ENCODE measurements at regions not wholly inside any gene's neighbourhood (a gene's known extent, or its start where the extent isn't known, plus 50 kb on each side); places are given as distances from the start of the nearest gene placed in this dataset.

DNA sequence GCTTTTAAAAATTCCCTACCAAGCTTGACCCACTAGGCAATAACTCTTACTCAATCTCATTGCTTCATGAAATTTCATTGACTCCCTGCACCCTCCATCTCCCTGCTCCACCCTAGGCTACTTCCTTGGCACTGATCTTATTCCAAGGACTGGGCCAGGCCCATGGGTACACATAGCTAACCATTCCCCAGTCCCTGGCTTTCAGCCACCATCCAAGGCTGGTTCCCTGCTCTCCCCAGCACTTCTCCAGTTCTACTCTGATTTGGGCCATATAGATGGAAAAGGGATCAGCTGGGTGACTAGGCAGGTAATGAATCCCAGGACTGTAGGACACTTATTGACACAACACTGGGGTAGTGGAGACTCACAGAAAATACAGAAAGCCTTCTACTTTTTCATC is 88.1 kb upstream of the NEO1 start:
- DNase-seq: no peak
- H3K27me3 ChIP-seq: no peaks in the 10 kb centered on the region
- H3K4me3 ChIP-seq (replicated peaks in 1 of 3): no peak overlapping the region
- TF ChIP-seq, protein P1, sequence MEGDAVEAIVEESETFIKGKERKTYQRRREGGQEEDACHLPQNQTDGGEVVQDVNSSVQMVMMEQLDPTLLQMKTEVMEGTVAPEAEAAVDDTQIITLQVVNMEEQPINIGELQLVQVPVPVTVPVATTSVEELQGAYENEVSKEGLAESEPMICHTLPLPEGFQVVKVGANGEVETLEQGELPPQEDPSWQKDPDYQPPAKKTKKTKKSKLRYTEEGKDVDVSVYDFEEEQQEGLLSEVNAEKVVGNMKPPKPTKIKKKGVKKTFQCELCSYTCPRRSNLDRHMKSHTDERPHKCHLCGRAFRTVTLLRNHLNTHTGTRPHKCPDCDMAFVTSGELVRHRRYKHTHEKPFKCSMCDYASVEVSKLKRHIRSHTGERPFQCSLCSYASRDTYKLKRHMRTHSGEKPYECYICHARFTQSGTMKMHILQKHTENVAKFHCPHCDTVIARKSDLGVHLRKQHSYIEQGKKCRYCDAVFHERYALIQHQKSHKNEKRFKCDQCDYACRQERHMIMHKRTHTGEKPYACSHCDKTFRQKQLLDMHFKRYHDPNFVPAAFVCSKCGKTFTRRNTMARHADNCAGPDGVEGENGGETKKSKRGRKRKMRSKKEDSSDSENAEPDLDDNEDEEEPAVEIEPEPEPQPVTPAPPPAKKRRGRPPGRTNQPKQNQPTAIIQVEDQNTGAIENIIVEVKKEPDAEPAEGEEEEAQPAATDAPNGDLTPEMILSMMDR (IDR thresholded peaks at IDR 0.05): no peak
- no peak for TF ChIP-seq POLR2A (IDR thresholded peaks at IDR 0.05)
- intact Hi-C loops (cut with DNase I): no loop called here
- H3K27ac ChIP-seq: no peak overlapping the region
- no peaks in the 10 kb centered on the region for H3K4me1 ChIP-seq
- no peaks in the 10 kb centered on the region for H3K9me3 ChIP-seq
- H3K36me3 ChIP-seq: no peaks in the 10 kb centered on the region

DNA sequence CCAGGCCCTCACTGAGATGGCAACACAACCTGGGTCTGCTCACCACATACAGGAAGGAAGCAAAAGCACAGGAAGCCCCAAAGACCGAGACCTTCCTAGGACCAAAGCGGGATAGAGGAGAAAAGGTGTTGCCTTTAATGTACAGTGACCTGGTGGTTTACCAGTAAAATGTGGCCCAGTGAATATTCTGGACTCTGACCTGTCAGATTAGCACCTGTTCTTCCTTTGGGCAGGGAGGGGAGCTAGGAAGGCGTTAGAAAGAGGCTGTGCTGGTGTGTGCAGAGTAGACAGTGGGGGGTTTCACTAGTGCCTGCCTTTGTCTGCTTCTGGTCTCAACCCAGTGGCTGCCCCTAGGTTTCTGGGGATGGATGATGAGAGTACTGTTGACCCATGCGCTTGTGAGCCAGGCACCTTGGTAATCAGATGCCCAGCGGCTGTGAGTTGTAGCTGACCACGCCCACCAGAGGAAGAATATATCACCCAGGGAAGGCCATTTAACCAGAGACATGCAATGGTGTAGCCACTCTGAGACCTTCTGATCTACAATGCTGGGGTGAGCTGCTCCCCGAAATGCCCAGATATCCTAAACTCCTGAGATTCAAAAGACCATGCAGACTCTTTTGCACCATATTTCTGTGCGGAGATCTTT is 90.1 kb upstream of the NEO1 start:
- no peak for TF ChIP-seq POLR2A (IDR thresholded peaks at IDR 0.05)
- TF ChIP-seq, protein P1 (IDR thresholded peaks at IDR 0.05): no peak
- Histone ChIP-seq H3K36me3 (no peaks in the 10 kb centered on the region), H3K4me1 (no peaks in the 10 kb centered on the region), H3K27ac (no peak overlapping the region), H3K4me3 (replicated peaks in 1 of 3) (no peak overlapping the region), H3K27me3 (no peaks in the 10 kb centered on the region), H3K9me3 (no peaks in the 10 kb centered on the region)
- intact Hi-C loops (cut with DNase I): no loop called here
- no peak for DNase-seq
- 76 to 92% methylated on average over 8 of the region's 8 CpGs for WGBS, 2 donors

DNA sequence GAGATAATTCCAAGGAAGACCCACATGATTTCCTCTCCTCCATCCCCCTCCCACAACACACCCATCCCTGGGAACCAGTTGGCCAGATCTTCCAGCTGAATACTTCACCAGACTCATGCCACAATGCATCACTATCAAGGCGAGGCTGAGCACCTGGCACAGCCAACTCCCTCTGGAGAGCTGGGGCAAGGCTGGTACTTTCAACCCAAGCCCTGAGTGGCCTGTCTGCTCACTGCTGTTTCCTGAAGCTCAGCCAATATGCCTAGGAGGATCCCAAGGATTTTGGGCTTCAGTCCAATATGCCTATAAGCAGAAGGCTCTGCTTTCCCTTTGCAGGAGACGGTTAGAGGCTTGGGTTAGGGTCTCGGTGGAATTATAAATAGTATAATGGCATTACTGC is 90.9 kb upstream of the NEO1 start:
- H3K27me3 ChIP-seq: no peaks in the 10 kb centered on the region
- no peak overlapping the region for H3K27ac ChIP-seq
- TF ChIP-seq POLR2A (IDR thresholded peaks at IDR 0.05): no peak
- TF ChIP-seq, protein P1 (IDR thresholded peaks at IDR 0.05): no peak
- no peaks in the 10 kb centered on the region for H3K36me3 ChIP-seq
- no peaks in the 10 kb centered on the region for H3K4me1 ChIP-seq
- WGBS, 2 donors: 74 to 78% methylated on average over 3 of the region's 3 CpGs
- H3K9me3 ChIP-seq: no peaks in the 10 kb centered on the region
- H3K4me3 ChIP-seq (replicated peaks in 1 of 3): no peak overlapping the region
- intact Hi-C loops (cut with DNase I): no loop called here
- no peak for DNase-seq

DNA sequence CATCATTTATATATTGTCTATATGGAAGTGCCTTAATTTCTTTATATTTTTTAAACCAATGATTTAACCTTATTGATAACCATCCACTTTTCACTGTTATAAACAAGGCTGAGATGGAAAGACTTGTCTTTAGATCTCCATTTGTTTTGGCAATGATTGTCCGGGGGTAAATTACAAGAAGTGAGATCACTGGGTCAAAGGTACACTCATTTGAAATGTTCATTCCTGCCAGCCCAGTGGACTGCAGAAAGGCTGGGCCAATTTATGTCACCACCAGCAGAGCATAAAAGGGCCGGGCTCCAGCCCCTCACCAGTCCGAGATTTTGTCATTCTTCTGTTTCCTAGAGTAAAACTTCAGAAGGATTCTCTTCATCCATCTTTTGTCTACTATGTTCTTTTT is 93.6 kb upstream of the NEO1 start:
- intact Hi-C loops (cut with DNase I): no loop called here
- H3K4me1 ChIP-seq: no peaks in the 10 kb centered on the region

DNA sequence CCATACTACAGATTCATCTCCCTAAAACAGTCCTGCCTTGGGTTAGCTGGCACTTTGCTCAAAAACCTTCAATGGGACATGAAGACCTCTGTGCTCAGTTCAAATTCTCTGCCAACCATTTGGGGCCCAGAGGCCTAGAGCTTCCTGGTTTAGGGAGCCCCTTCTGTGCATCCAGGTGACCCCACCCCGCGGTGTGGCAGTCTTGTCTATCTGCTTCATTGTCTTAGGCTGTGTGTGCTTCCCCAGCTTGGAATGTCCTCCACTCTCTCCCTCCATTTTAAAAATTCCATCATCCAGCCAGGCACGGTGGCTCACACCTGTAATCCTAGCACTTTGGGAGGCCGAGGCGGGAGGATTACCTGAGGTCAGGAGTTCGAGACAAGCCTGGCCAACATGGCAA is 99.0 kb upstream of the NEO1 start:
- Histone ChIP-seq H3K27me3 (no peaks in the 10 kb centered on the region), H3K4me1 (no peaks in the 10 kb centered on the region), H3K36me3 (no peaks in the 10 kb centered on the region), H3K9me3 (no peaks in the 10 kb centered on the region), H3K4me3 (replicated peaks in 1 of 3) (no peak overlapping the region), H3K27ac (no peak overlapping the region)
- DNase-seq: no peak
- 93 to 99% methylated on average over 6 of the region's 6 CpGs for WGBS, 2 donors
- intact Hi-C loops (cut with DNase I): no loop called here
- TF ChIP-seq, protein P1 (IDR thresholded peaks at IDR 0.05): no peak
- TF ChIP-seq POLR2A (IDR thresholded peaks at IDR 0.05): no peak

More for the DNA sequence above, 93.6 kb upstream of the NEO1 start:
- Histone ChIP-seq H3K9me3 (no peaks in the 10 kb centered on the region), H3K27me3 (no peaks in the 10 kb centered on the region), H3K4me3 (replicated peaks in 1 of 3) (no peak overlapping the region), H3K36me3 (no peaks in the 10 kb centered on the region), H3K27ac (no peak overlapping the region)
- no peak for DNase-seq
- 64 to 72% methylated on average over 3 of the region's 3 CpGs for WGBS, 2 donors
- TF ChIP-seq POLR2A (IDR thresholded peaks at IDR 0.05): no peak
- TF ChIP-seq, protein P1 (IDR thresholded peaks at IDR 0.05): no peak

All from thyroid gland (tissue), 4 donors.